Stimulated activated CD8-positive, alpha-beta memory T cell treated with anti-CD3 and anti-CD28 coated beads, Interleukin-4, amount 100 ng/mL, for 48 hours (primary cell): ENCODE measurements at regions not wholly inside any gene's neighbourhood (a gene's known extent, or its start where the extent isn't known, plus 50 kb on each side); places are given as distances from the start of the nearest gene placed in this dataset.
A peak's percentile ranks its signal among the peaks of the same experiment; 100 is the strongest.
"Not testable (repeated sequence)": the region's sequence is repeated elsewhere in the genome, so short reads cannot be mapped to it uniquely, and the experiment has no call there.

Source experiments
- DNase-seq: peaks from one replicate; pipeline ENCODE4 v3.0.0-alpha.2; 2020

DNA sequence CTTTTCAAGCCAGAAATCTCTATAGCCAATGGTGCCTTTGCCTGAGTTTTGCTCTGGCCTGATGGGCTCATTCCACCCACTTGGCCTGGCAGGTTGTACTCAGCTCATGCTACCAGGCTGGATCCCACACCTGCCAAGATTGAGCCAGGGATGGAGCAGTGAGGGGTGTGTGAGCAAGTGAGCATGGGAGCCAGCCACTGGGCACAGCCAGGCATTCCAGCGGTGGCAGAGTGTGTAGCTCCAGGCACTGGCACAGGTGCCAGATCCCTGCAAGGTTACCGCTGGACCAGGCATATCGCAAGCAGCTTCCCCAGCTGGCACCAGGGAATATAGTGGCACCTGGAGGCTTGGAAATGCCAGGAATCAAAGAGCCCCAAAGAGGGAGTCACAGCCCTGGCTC is 2395.6 kb upstream of the C9orf72 start:
- DNase-seq, result no peak

DNA sequence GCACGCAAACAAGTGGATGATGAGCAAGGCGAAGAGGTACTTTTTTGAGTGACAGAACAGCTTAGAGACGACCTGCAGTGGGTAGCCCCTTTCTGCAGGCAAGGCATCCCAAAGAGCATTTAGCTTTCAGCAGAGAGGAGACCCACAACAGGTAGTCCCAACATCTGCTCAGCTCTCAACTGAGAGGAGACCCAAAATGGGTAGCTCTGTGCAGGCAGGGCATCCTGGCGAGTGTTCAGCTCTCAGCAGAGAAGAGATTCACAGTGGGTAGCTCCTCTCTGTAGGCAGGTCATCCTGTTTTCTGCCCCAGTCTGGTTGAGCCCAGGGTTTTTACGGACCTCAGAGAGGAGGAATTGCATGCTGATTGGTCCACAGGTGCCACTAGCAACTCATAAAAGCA is 2396.1 kb upstream of the C9orf72 start:
- no peak for DNase-seq

DNA sequence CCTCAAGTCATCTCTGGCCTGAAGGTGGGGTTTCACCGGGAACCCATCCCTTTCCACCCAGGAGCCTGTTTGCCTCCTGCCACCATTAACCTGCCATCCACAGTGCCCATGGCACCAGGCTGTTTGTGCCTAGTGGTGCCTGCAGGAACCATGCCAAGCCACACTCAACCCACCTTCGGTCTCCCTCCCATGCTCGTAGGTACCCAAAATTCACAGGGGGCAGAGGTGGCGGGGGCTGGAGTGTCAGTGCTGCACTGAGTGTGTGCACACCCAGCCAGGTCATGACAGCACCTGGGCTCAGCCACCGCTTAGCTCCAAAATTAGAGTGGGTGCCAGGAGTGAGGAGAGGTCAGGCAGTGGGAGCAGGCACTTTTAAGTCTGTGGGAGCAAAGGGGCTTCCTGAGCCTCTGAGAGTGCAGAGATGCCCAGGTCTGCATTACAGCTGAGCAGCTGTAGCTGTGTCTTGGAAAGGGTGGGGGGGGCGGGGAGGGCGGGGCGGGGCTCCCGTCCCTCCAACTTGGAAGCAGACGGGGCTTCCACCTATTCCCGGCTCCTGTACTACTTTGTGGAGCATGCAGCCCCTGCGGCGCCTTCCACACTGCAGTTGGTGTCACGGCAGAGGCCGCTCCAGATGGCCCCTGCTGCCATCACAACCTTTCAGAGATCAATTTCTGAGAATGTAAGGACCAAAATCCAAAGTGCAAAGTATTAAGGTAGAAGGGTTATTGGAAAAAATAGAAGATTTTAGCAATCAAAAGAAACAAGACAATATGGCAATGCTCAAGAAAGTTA is 2396.8 kb upstream of the C9orf72 start:
- DNase-seq, result no peak

DNA sequence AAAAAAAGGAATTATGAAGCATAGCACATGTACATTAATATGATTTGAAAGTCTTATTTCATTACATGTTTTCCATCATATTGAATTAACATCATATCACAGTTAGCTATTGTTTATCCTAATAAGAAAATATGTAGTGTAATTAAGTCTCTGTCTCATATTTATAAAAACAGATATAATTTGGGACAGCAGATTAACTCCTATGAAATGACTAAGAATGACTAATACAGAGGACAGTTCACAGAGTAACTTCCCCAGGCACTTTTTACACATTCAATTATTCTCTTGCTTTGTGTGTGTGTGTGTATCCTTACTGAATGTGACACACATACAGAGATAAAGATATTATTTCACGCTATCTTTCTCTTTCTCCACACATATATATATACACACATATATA is 2400.9 kb upstream of the C9orf72 start:
- DNase-seq, result no peak

DNA sequence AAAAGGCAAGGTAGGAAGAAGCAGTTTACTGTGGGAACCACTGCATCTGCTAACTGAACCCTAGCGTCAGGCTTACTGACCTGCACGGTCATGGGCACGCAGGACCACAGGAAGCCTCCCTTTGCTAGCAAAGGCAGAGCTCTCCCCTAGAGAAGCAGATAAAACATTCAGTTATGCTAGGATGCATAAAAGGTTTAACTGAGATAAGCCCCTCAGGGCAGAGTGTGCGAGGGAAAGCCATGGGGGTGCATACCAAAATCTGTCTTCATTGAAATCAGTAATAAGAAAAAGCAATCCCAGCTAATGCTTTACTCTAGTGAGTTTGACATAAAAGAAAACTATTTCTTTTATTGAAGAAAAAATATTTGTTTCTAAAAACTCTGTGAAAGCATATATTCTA is 2403.7 kb upstream of the C9orf72 start:
- no peak for DNase-seq

DNA sequence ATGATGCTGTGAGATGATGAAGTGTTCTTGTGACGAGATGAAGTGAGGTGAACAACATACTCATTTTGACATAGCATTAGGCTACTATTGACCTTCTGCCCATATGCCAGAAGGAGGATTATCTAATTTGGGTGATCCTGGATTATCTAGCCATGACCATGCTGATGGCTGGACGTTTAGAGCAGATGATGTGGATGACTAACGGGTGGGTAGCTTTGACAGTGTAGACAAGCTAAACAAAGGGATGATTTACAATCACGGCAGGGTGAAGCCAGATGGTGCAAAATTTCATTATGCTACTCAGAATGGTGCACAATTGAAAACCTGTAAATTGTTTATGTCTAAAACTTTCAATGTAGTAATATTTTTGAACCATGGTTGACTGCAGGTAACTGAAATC is 2403.4 kb upstream of the ACO1 start:
- DNase-seq, result no peak

DNA sequence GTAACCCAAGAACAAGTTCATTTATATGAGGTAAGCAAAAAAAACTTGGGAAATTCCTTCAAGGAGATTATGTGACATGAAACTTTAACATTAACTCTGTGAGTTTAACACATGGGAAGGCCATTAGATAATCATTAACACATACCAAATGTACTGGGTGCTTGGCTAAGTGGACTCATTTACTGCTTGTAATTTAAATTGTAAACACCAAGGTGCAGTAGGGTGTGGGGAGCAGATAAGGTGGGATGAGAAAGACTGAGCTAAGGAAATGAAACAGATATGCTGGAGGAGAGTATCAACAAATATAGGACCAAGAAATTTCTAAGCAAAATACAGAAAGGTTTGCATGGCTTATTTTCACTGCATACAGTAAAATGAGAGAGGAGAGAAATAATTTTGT is 2384.8 kb upstream of the ACO1 start:
- DNase-seq, result no peak

DNA sequence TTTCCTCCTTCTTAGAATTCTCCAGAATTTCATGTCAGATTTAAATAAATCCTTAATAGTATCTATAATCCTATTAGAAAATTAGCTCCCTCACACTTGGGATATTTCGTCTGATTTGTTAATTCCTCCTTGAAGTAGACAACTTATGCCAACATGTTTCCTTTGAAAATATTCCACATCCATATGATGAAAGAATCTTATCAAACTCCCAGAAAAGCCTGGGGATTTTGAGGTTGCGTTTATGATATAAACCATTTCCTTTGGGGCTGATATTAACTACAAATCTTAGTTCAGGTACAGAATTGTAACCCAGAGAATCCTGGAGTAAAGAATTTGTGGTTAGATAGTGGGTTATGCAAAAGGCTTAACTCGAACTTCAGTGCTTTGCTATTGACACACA is 2373.8 kb upstream of the ACO1 start:
- DNase-seq, result no peak

DNA sequence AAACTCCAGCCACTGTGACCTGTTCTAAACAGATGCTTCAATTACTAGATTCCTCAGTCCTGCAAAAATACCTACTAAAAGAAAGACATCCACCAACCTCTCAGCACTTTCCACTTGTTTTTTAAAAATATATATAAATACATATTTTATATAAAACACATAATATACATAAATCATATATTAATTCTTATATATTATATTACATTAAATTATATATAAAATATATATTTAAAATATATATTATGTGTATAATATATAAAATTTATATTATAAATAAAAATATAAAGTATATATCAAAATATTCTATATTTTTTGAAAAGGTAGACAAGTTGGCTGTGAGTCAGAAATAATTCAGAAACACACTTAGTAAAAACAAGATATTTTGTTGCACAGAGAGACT is 2371.8 kb upstream of the ACO1 start:
- DNase-seq, result no peak

DNA sequence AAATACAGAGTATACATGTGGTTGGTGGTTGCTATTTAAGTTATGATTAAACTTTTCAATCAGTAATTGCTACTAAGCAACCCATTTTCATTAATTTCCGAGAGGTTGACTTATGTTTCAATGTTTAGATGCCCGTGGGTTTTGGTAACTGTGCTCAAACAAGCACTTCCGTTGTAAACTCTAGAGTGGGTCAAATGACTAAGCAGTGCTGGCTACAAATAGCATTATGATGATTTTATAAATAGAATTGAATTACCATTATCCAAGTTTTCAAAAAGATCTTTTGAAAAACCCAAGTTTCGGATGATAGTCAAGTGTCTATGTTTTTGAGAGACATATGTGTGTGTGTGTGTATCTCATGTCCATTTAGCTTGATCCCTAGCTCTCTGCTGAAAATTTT is 2369.4 kb upstream of the ACO1 start:
- DNase-seq, result no peak

DNA sequence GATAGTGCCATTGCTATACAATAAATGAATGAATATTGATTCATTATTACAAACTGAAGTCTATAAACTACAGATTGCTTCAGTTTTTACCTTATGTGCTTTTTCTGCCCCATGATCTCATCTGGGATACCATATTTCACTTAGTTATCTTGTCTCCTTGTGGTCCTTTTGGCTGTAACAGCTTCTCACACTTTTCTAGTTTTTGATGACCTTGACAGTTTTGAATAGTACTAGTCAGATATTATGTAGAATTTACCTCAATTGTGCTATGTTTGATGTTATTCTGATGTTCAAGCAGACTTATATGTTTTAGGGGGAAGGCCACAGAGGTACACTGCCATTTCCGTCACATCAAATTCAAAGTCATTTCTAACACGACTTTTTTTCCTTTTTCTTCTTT is 2364.3 kb upstream of the ACO1 start:
- no peak for DNase-seq

DNA sequence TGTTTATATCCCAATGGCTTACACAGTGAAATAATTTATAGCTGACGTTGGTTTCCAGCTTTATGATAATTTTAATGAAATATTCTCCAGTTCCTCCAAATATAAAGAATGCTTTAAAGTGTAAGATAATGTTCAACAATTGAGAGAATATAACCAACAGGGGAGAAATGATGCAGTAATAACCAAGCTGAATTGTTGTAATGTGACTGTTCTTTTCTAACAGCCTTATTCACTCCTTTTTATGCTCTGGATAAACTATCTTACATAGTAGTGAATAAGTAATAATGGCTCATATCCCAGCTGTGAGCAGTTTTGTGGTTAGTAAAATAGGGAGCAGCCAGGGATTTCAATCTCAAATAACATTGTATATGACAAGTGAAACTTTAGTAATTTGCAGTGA is 2348.7 kb upstream of the ACO1 start:
- DNase-seq, result no peak

DNA sequence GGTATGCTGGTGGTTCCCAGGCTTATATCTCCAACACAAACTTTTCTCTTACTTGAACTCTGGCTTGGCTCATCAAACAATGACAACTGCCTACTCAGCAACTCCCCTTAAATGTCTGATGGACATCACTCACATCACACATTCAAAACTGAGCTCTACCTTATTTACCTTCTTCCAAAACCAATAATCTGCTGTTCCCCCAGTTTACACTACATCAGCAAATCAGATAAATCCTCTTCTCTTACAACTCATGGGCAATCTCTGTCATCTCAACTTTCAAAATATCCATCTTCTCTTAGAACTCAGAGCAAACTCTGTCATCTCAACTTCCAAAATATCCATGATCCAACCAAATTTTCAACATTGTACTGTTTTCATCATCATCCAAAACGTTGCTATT is 2347.9 kb upstream of the ACO1 start:
- no peak for DNase-seq

DNA sequence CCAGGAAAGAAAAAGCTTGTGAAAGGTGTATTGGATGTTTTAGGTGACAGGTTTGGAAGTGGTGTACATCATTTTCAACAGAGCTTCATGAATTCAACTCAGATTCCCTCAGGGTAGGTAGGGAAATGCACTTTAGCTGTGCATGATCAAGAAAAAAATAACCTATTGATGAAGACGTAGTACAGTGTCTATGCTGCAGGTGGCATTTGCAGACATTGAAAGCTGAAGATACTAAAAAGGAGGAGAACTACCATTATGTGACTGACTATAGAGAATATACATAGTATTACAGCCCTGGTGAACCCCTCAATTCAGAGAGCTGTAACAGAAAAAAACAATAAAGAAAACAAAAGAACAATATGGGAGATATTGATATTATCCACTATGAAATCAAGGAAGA is 2344.7 kb upstream of the ACO1 start:
- no peak for DNase-seq

DNA sequence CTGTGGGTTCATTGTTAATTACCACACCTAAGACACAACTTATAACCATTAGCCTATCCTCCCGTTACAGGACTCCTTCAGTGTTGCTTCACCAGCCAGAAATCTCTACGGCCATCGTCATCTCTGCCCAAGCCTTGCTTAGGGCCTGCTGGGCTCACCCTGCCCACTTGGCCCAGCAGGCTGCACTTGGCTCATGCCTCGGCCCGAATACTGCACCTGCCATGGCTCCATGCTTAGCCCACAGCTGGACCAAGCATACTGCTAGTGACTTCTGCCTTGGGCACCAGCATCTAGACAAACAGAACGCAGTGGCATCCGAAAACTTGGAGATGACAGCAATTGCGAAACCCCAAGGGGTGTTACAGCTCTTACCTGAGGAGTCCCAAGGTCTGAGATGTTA is 2336.0 kb upstream of the ACO1 start:
- no peak for DNase-seq

DNA sequence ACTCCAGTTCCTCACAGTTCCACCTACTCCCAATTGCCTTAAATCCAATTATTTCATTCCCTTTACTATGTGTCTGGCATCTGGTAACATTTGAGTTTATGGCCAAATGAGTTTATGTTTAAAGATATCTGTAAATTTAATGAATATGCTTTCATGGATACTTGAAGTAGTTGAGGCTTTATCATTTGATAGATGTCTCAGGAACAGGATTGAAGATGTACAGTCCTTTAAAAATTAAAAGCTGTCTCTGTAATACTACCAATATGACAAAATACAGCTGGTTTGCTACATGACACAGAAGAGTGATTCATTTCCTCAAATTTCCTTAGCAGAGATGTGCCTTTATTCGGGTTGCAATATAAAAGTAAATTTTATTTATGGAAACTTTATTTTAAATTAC is 2326.0 kb upstream of the ACO1 start:
- DNase-seq, result no peak

DNA sequence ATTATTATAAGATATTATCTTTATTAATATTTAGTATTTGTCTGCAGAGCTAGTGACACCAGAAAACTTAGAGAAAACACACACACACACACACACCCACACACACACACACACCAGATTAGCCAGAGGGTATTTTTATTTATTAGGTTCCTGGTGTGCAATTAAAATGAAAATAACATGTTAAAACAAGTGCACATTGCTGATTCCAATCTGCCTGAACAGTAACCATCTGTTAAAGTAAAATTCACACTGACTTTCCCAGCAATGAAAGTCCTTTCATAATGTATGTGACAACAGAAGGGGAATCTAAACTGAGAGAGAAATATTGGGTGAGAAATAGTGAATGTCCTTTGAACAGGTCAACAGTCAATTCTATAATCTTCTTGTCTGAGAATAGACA is 2323.5 kb upstream of the ACO1 start:
- DNase-seq, result no peak

DNA sequence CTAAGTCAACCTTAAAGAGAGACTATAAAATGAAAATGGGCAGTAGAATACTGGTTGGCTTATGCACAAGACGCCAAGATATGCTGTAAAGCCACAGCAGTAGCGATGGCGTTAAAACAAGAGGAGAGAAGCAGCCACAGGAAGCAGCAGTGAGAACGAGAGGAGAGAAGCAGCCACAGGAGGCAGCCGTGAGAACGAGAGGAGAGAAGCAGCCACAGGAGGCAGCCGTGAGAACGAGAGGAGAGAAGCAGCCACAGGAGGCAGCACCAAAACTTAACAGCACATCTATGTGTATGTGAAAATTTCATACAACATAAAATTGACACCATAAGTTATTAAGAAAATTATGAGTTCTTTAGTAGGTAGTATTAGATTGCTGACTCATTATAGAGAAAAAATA is 2318.6 kb upstream of the ACO1 start:
- no peak for DNase-seq

DNA sequence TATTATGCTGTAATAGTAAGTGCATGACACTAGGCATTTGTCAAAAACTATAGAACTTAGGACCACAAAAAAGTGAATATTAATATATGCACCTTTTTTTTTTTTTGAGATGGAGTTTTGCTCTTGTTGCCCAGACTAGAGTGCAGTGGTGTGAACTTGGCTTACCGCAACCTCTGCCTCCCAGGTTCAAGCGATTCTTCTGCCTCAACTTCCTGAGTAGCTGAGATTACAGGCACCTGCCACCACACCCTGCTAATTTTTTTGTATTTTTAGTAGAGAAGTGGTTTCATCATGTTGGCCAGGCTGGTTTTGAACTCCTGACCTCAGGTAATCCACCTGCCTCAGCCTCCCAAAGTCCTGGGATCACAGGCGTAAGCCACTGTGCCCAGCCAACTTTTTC is 2315.2 kb upstream of the ACO1 start:
- DNase-seq, result not testable (repeated sequence)

DNA sequence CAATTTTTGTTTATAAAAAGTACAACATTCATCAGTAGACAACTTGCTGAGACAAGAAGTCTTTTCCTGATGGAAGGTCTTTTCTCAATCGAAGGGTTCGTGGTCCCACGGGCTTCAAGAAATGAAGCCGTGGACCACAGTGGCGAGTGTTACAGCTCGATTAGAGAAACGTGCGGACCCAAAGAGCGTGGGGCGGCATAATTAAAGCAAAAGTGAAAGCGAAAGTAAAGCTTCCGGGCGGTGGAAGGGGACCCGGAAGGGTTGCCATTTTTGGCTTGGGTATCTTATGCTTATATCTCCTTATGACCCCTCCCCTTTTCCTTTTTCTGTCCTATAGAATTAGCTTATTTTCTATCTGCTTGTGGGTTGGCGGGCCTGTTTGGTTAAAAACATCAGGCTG is 2309.4 kb upstream of the ACO1 start:
- no peak for DNase-seq

DNA sequence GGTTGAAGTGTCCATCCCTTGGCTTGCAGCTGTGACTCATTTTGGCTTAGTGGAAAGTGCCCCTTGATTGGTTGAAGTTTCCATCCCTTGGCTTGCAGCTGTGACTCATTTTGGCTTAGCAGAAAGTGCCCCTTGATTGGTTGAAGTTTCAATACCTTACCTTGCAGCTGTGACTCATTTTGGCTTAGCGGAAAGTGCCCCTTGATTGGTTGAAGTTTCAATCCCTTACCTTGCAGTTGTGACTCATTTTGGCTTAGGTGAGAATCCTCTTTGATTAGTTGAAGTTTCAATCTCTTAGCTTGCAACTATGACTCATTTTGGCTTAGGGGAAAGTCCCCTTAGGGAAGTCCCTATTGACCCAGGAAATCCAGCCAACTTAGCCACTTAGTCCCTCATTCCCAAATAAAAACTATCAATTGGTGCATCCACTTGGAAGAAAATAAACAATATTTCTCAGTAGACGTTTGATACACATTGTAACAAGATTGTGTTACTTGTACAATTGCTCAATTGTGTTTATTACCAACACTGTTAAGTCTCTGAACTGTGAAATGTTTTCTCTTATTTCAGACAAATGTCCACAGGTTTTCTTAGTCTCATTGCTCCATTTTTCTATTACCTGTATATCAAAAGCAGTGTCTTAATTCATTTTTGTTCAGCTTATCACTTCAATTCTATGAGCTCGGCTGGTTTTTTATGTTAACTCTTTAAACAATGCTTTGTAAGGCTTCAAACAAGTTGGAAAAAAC is 2308.8 kb upstream of the ACO1 start:
- DNase-seq, result peak; percentile 31

DNA sequence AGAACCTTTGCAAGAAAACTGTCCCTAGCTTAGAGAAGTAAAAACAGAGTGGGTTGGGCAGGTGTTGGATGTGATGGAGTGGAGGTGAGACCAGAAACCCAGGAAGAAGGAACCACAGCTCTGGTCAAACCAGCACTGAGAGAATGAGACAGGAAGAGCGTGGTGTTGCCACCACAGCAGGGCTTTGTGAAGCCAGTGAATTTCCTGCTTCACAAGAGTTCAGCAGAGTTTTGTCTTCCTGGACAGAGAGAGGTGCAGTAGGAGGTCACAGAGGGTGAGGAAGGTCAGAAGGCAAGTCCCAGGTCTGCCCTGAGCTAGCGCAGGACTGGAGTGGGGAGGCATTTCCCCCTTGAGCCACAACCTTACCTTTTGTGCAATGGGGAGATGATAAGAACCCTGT is 2306.2 kb upstream of the ACO1 start:
- DNase-seq, result no peak

DNA sequence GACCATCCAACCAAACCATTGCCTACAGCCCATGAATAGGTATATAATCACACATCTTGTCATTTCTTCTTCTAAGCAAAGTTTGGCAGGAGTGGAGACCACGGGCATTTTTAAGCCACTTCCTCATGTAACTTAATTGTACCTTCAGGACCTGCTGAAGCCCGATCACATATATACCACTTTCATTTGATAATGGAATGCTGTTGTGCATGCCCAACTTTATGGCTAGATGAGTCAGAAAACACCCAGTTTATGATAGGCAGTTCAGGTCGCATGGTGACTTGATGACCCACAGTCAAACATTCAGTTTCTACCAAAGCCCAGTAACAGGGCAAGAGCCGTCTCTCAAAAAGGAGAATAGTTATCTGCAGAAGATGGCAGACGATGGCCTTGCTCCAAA is 2295.0 kb upstream of the ACO1 start:
- DNase-seq, result no peak

DNA sequence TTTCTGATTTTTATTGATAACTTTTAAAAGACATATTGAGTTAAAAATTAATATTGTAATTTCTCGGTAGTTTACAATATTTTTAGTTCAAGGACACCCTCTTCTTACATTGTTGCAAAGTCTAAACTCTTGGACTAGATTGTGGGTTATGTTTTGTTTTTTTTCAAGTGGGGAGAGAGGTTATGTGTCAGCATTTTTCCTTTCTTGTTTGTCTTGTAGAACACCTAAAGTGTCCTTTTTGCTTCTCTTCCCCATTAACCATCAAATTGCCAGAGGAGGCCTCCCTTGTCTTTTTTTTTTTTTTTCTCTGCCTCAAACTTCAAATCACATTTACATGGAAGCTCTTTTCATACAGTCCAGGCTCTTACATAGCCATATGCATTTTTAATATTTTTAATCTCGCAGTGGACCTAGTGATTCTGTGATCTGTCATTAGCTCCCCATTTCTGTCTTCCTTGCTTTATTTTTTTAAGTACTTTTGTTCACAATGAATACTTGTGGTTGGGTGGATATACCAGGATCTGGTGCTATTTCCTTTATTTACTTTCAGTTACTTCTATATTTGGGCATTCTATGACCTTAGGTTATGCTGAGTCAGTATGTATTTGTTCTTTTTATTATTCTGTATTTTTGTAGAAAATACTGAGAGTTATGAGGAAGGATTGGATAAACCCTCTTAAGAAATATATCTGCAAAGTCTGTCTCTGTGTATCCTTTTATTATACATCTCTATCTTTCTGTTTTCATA is 2280.6 kb upstream of the ACO1 start:
- DNase-seq, result no peak
